IMR-90 (cell line): ENCODE measurements at regions not wholly inside any gene's neighbourhood (a gene's known extent, or its start where the extent isn't known, plus 50 kb on each side); places are given as distances from the start of the nearest gene placed in this dataset.

Experiments
- ATAC-seq: fragments of 200-7000 bp; cut with Tn5 transposase; 2 replicates; pipeline ENCODE4 v1.9.1; 2020; ENCODE audit warnings: low read depth, mild to moderate bottlenecking, moderate library complexity
- BruUV-seq: library from RNA; stranded (reverse); fragments of 400-500 nt; replicated peaks from 2 replicates; lab custom pipeline; 2021; lab: Mats Ljungman, UMichigan
- CTCF ChIA-PET: fragments of 300-600 bp; formaldehyde crosslinking; extraction: SDS; loops from one replicate; lab custom pipeline; 2021; ENCODE audit warnings: antibody characterized with exemption; lab: Yijun Ruan, JAX
- POLR2A ChIA-PET: fragments of 300-600 bp; sonication (Branson Sonifier 250); formaldehyde crosslinking; loops from one replicate; lab custom pipeline; 2022; ENCODE audit warnings: antibody characterized with exemption; ENCODE audit not compliant: unreplicated experiment; lab: Charles Lee
- DNase-seq: peaks from one replicate; pipeline ENCODE4 v3.0.0; 2013
- H2AFZ ChIP-seq: replicated peaks from 2 replicates; pipeline ENCODE3; 2013; ENCODE audit warnings: low read length, mild to moderate bottlenecking; ENCODE audit not compliant: poor library complexity
- H2AK5ac ChIP-seq: 2 replicates; pipeline ENCODE4 v1.6.1; 2013; ENCODE audit warnings: low read depth, low read length, inconsistent platforms
- H2AK9ac ChIP-seq: replicated peaks from 2 replicates; pipeline ENCODE3; 2013; ENCODE audit warnings: mild to moderate bottlenecking, low read depth, low read length, moderate library complexity; ENCODE audit not compliant: poor library complexity
- H2BK120ac ChIP-seq: 2 replicates; pipeline ENCODE4 v1.6.1; 2013; ENCODE audit warnings: low read depth, low read length, inconsistent platforms
- H2BK15ac ChIP-seq: 3 replicates; pipeline ENCODE4 v1.6.1; 2013; ENCODE audit warnings: low read depth, low read length, inconsistent platforms
- H2BK20ac ChIP-seq: 2 replicates; pipeline ENCODE4 v1.6.1; 2013; ENCODE audit warnings: low read depth, mild to moderate bottlenecking, inconsistent platforms, low read length, moderate library complexity
- H2BK5ac ChIP-seq: 2 replicates; pipeline ENCODE4 v1.6.1; 2013; ENCODE audit warnings: mild to moderate bottlenecking, low read depth, low read length, inconsistent platforms; ENCODE audit not compliant: poor library complexity, severe bottlenecking
- H3K14ac ChIP-seq: replicated peaks from 2 replicates; pipeline ENCODE4 v1.6.1; 2013; ENCODE audit warnings: low read depth, low read length, inconsistent platforms
- H3K18ac ChIP-seq: 2 replicates; pipeline ENCODE4 v1.6.1; 2013; ENCODE audit warnings: low read depth, low read length, control low read depth
- H3K23ac ChIP-seq: 2 replicates; pipeline ENCODE4 v1.6.1; 2013; ENCODE audit warnings: low read depth, low read length, inconsistent platforms
- H3K27ac ChIP-seq: 2 replicates; pipeline ENCODE4 v1.5.1; 2013; ENCODE audit warnings: mild to moderate bottlenecking, control low read depth, low read length; ENCODE audit not compliant: insufficient read depth
- H3K27me3 ChIP-seq: 2 replicates; pipeline ENCODE4 v1.6.1; 2013; ENCODE audit warnings: low read length; ENCODE audit not compliant: control insufficient read depth, insufficient read depth
- H3K36me3 ChIP-seq: 2 replicates; pipeline ENCODE4 v1.6.1; 2013; ENCODE audit warnings: low read length, mixed read lengths; ENCODE audit not compliant: control insufficient read depth, insufficient read depth
- H3K4ac ChIP-seq: 2 replicates; pipeline ENCODE4 v1.6.1; 2013; ENCODE audit warnings: low read depth, low read length, inconsistent platforms
- H3K4me1 ChIP-seq: 2 replicates; pipeline ENCODE4 v1.6.1; 2013; ENCODE audit warnings: low read length, mixed read lengths; ENCODE audit not compliant: control insufficient read depth, insufficient read depth
- H3K4me2 ChIP-seq: 2 replicates; pipeline ENCODE4 v1.6.1; 2013; ENCODE audit warnings: low read depth, mild to moderate bottlenecking, control low read depth, low read length, moderate library complexity
- H3K4me3 ChIP-seq: 2 replicates; pipeline ENCODE4 v1.5.1; 2013; ENCODE audit warnings: low read depth, mild to moderate bottlenecking, control low read depth, low read length, moderate library complexity; ENCODE audit not compliant: insufficient read depth
- H3K56ac ChIP-seq: 2 replicates; pipeline ENCODE4 v1.6.1; 2013; ENCODE audit warnings: low read length, inconsistent platforms; ENCODE audit not compliant: insufficient read depth; ENCODE audit errors: extremely low read depth
- H3K79me1 ChIP-seq, 2 experiments: 2 replicates each; pipeline ENCODE4 v1.6.1; 2013; ENCODE audit warnings: low read length in 2 of 2, inconsistent platforms in 1 of 2, low read depth in 1 of 2
- H3K9ac ChIP-seq: 2 replicates; pipeline ENCODE4 v1.6.1; 2013; ENCODE audit warnings: low read depth, low read length, control low read depth
- H3K9me1 ChIP-seq: 2 replicates; pipeline ENCODE4 v1.6.1; 2013; ENCODE audit warnings: low read length, inconsistent platforms; ENCODE audit not compliant: insufficient read depth
- H3K9me3 ChIP-seq: 2 replicates; pipeline ENCODE4 v1.6.1; 2013; ENCODE audit warnings: low read length; ENCODE audit not compliant: control insufficient read depth, insufficient read depth
- H4K20me1 ChIP-seq: 2 replicates; pipeline ENCODE4 v1.6.1; 2013; ENCODE audit warnings: low read length, inconsistent platforms; ENCODE audit not compliant: insufficient read depth
- H4K5ac ChIP-seq: 2 replicates; pipeline ENCODE4 v1.6.1; 2013; ENCODE audit warnings: mild to moderate bottlenecking, low read depth, low read length, control low read depth
- H4K8ac ChIP-seq, 2 experiments: 2 replicates each; pipeline ENCODE4 v1.6.1; 2013; ENCODE audit warnings: low read depth in 2 of 2, low read length in 2 of 2, control low read depth in 1 of 2, inconsistent platforms in 1 of 2
- H4K91ac ChIP-seq: 2 replicates; pipeline ENCODE4 v1.6.1; 2013; ENCODE audit warnings: low read depth, low read length, inconsistent platforms; ENCODE audit not compliant: insufficient read depth
- BHLHE40 ChIP-seq: fragments of 150-350 bp; IDR thresholded peaks from 2 replicates; pipeline ENCODE4 v1.6.1; 2016; ENCODE audit warnings: mild to moderate bottlenecking, low read depth, low read length
- CHD1 ChIP-seq: IDR thresholded peaks from 2 replicates; pipeline ENCODE4 v1.6.1; 2012; ENCODE audit warnings: low read depth, low read length, improper control_type of control experiment
- CTCF ChIP-seq: conservative IDR thresholded peaks from 2 replicates; pipeline ENCODE4 v1.5.1; 2012; ENCODE audit warnings: mild to moderate bottlenecking, low read depth, low read length, improper control_type of control experiment
- ELK1 ChIP-seq: fragments of 150-350 bp; IDR thresholded peaks from 2 replicates; pipeline ENCODE4 v1.6.1; 2016; ENCODE audit warnings: low read depth, mild to moderate bottlenecking, low read length, moderate library complexity, borderline replicate concordance
- MAFK ChIP-seq: IDR thresholded peaks from 2 replicates; pipeline ENCODE4 v1.6.1; 2012; ENCODE audit warnings: low read depth, low read length, improper control_type of control experiment
- MAZ ChIP-seq: IDR thresholded peaks from 2 replicates; pipeline ENCODE4 v1.6.1; 2012; ENCODE audit warnings: low read depth, mild to moderate bottlenecking, low read length, improper control_type of control experiment, moderate library complexity, borderline replicate concordance
- MXI1 ChIP-seq: IDR thresholded peaks from 2 replicates; pipeline ENCODE4 v1.6.1; 2012; ENCODE audit warnings: low read depth, mild to moderate bottlenecking, low read length, moderate library complexity, borderline replicate concordance
- POLR2A ChIP-seq: IDR thresholded peaks from 2 replicates; pipeline ENCODE4 v1.6.1; 2012; ENCODE audit warnings: mild to moderate bottlenecking, low read depth, low read length
- RFX5 ChIP-seq: IDR thresholded peaks from 2 replicates; pipeline ENCODE4 v1.8.0; 2012; ENCODE audit warnings: low read depth, mild to moderate bottlenecking, low read length, moderate library complexity
- SMC3 ChIP-seq: fragments of 150-350 bp; IDR thresholded peaks from 2 replicates; pipeline ENCODE4 v1.6.1; 2016; ENCODE audit warnings: low read depth, mild to moderate bottlenecking, antibody characterized with exemption, low read length, moderate library complexity
- WGBS, 2 experiments: methylation state at CpG; one replicate each; pipeline versions ENCODE4 v1.1.5 to v1.1.7; 2013; ENCODE audit warnings: missing lambda C conversion rate in 2 of 2; ENCODE audit not compliant: insufficient read length in 1 of 2; ENCODE audit errors: extremely low coverage in 2 of 2; 5-methylcytosine and 5-hydroxymethylcytosine counted together
- dilution Hi-C: fragments of 300-500 bp; cut with HindIII; formaldehyde crosslinking; loops from one replicate; pipeline ENCODE4 v1.14.3; 2018; ENCODE audit warnings: low sequenced_read_pairs; ENCODE audit not compliant: unreplicated experiment
- in situ Hi-C: fragments of 300-500 bp; cut with MboI; formaldehyde crosslinking; loops from 3 replicates; pipeline ENCODE4 v1.14.3; 2019; ENCODE audit warnings: low sequenced_read_pairs, inconsistent platforms, mixed read lengths
- intact Hi-C: fragments of 100-400 bp; cut with micrococcal nuclease; formaldehyde crosslinking; loops from 2 replicates; pipeline ENCODE4 v1.10.0; 2022

GRCh38 chr3:22977042-22977441 is 226.1 kb upstream of the UBE2E2 start:
- in situ Hi-C loops (no loop called here), intact Hi-C loops (no loop called here), dilution Hi-C loops (no loop called here)
- DNase-seq (no peak), ATAC-seq (no peak)
- H4K91ac ChIP-seq = no peak overlapping the region
- no peak overlapping the region for H2AK5ac ChIP-seq
- H4K5ac ChIP-seq = no peak overlapping the region
- H3K79me1 ChIP-seq = no peaks in the 10 kb centered on the region
- H3K14ac ChIP-seq = no peak overlapping the region
- H4K20me1 ChIP-seq = no peaks in the 10 kb centered on the region
- no peaks in the 10 kb centered on the region for H3K9me3 ChIP-seq
- no peaks in the 10 kb centered on the region for H3K27me3 ChIP-seq
- H2BK120ac ChIP-seq = no peak overlapping the region
- H3K23ac ChIP-seq = no peak overlapping the region
- POLR2A ChIA-PET = no interaction called here
- no peak overlapping the region for H3K18ac ChIP-seq
- no peak overlapping the region for H3K27ac ChIP-seq
- H2BK15ac ChIP-seq = no peak overlapping the region
- no peak overlapping the region for H2AFZ ChIP-seq
- H2BK5ac ChIP-seq = no peak overlapping the region
- BruUV-seq = no TSS peak
- no peak overlapping the region for H4K8ac ChIP-seq
- TF ChIP-seq BHLHE40 (no peak), MAFK (no peak), MAZ (no peak), POLR2A (no peak), ELK1 (no peak), CTCF (no peak), MXI1 (no peak), CHD1 (no peak), SMC3 (no peak), RFX5 (no peak)
- H3K9ac ChIP-seq = no peak overlapping the region
- H3K4ac ChIP-seq = no peak overlapping the region
- H3K4me1 ChIP-seq = no peaks in the 10 kb centered on the region
- H3K4me2 ChIP-seq = no peak overlapping the region
- H3K9me1 ChIP-seq = no peaks in the 10 kb centered on the region
- no peaks in the 10 kb centered on the region for H3K36me3 ChIP-seq
- 71% methylated on average over 1 of the region's 2 CpGs; no CpG with 5 or more reads in 1 of the 2 experiments for WGBS, 2 experiments
- CTCF ChIA-PET = no interaction called here
- H3K56ac ChIP-seq = no peak overlapping the region
- no peak overlapping the region for H2BK20ac ChIP-seq
- H2AK9ac ChIP-seq = no peak overlapping the region
- no peak overlapping the region for H3K4me3 ChIP-seq
